Loucy (cell line): ENCODE measurements at regions not wholly inside any gene's neighbourhood (a gene's known extent, or its start where the extent isn't known, plus 50 kb on each side); places are given as distances from the start of the nearest gene placed in this dataset.

Source experiments
- EZH2phosphoT487 ChIP-seq: fragments of 200-600 bp; IDR thresholded peaks from 2 replicates; pipeline ENCODE4 v1.6.1; 2018; ENCODE audit warnings: antibody characterized with exemption, mild to moderate bottlenecking, moderate library complexity, borderline replicate concordance
- TF ChIP-seq, protein P1 (sequence below): fragments of 200-600 bp; sonication (generic); conservative IDR thresholded peaks from 2 replicates; pipeline ENCODE4 v1.5.1; 2014; ENCODE audit warnings: mild to moderate bottlenecking, antibody characterized with exemption, low read length

- TF ChIP-seq, protein P1, sequence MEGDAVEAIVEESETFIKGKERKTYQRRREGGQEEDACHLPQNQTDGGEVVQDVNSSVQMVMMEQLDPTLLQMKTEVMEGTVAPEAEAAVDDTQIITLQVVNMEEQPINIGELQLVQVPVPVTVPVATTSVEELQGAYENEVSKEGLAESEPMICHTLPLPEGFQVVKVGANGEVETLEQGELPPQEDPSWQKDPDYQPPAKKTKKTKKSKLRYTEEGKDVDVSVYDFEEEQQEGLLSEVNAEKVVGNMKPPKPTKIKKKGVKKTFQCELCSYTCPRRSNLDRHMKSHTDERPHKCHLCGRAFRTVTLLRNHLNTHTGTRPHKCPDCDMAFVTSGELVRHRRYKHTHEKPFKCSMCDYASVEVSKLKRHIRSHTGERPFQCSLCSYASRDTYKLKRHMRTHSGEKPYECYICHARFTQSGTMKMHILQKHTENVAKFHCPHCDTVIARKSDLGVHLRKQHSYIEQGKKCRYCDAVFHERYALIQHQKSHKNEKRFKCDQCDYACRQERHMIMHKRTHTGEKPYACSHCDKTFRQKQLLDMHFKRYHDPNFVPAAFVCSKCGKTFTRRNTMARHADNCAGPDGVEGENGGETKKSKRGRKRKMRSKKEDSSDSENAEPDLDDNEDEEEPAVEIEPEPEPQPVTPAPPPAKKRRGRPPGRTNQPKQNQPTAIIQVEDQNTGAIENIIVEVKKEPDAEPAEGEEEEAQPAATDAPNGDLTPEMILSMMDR = no peak
- TF ChIP-seq EZH2phosphoT487 = no peak
Observed at GRCh38 chr16:62586128-62586862, 550.1 kb upstream of the CDH8 start.
